GM12878 (cell line): ENCODE measurements at regions not wholly inside any gene's neighbourhood (a gene's known extent, or its start where the extent isn't known, plus 50 kb on each side); places are given as distances from the start of the nearest gene placed in this dataset.
"Not testable (repeated sequence)": the region's sequence is repeated elsewhere in the genome, so short reads cannot be mapped to it uniquely, and the experiment has no call there.

ENCODE experiments used
- ATAC-seq: fragments of 200-7000 bp; cut with Tn5 transposase; 3 replicates; pipeline ENCODE4 v1.9.1; 2020; ENCODE audit warnings: mild to moderate bottlenecking, moderate library complexity
- BruUV-seq: library from RNA; stranded (reverse); fragments of 400-500 nt; replicated peaks from 2 replicates; lab custom pipeline; 2021; lab: Mats Ljungman, UMichigan
- CTCF ChIA-PET: fragments of 300-600 bp; sonication (Branson Sonifier 250); formaldehyde crosslinking; extraction: SDS; loops from one replicate; lab custom pipeline; 2021; ENCODE audit warnings: inconsistent platforms; lab: Yijun Ruan, JAX
- POLR2A ChIA-PET: fragments of 350-600 bp; formaldehyde crosslinking; extraction: SDS; loops from one replicate; lab custom pipeline; 2021; ENCODE audit warnings: inconsistent platforms; lab: Charles Lee
- RAD21 ChIA-PET: fragments of 300-600 bp; sonication (Branson Sonifier 250); formaldehyde crosslinking; loops from one replicate; lab custom pipeline; 2023; ENCODE audit warnings: antibody characterized with exemption; ENCODE audit not compliant: unreplicated experiment; lab: Charles Lee
- SMC1A ChIA-PET: fragments of 300-600 bp; sonication (Branson Sonifier 250); formaldehyde crosslinking; loops from one replicate; lab custom pipeline; 2023; ENCODE audit not compliant: unreplicated experiment, uncharacterized antibody; lab: Charles Lee
- DNase-seq: peaks from one replicate; pipeline ENCODE4 v3.0.0-alpha.2; 2011; ENCODE audit warnings: low read depth, low spot score
- FAIRE-seq: peaks from 3 replicates; lab custom pipeline; 2011; peaks lifted over from hg19 to GRCh38; lab: Jason Lieb, UNC
- H2AFZ ChIP-seq: 2 replicates; pipeline ENCODE4 v1.6.0; 2011; ENCODE audit warnings: low read depth, low read length, control low read depth; ENCODE audit not compliant: control insufficient read depth
- H3K27ac ChIP-seq: 2 replicates; pipeline ENCODE4 v1.5.1; 2011; ENCODE audit warnings: control low read depth; ENCODE audit not compliant: control insufficient read depth, insufficient read depth
- H3K27me3 ChIP-seq, 2 experiments: replicated peaks in 1 of 2; 2 replicates each; pipeline versions ENCODE4 v1.6.0 to v1.6.1; 2011; ENCODE audit warnings: low read length in 1 of 2; ENCODE audit not compliant: control insufficient read depth in 2 of 2, insufficient read depth in 2 of 2
- H3K36me3 ChIP-seq, 2 experiments: 2 replicates each; pipeline ENCODE4 v1.5.1; 2011; ENCODE audit warnings: low read length in 1 of 2; ENCODE audit not compliant: control insufficient read depth in 2 of 2, insufficient read depth in 2 of 2
- H3K4me1 ChIP-seq: 2 replicates; pipeline ENCODE4 v1.6.1; 2011; ENCODE audit warnings: mild to moderate bottlenecking, low read length, moderate library complexity, mixed read lengths; ENCODE audit not compliant: control insufficient read depth, insufficient read depth
- H3K4me2 ChIP-seq: 2 replicates; pipeline ENCODE4 v1.6.0; 2011; ENCODE audit warnings: control low read depth; ENCODE audit not compliant: control insufficient read depth, insufficient read depth
- H3K4me3 ChIP-seq: fragments of 200-600 bp; sonication (generic); 2 replicates; pipeline ENCODE4 v1.5.1; 2016
- H3K79me2 ChIP-seq: 2 replicates; pipeline ENCODE4 v1.6.0; 2011; ENCODE audit warnings: low read length; ENCODE audit not compliant: control insufficient read depth, insufficient read depth
- H3K9ac ChIP-seq: 2 replicates; pipeline ENCODE4 v1.8.0; 2011; ENCODE audit warnings: low read length, control low read depth, mixed read lengths; ENCODE audit not compliant: control insufficient read depth, insufficient read depth
- H3K9me3 ChIP-seq: replicated peaks from 3 replicates; pipeline ENCODE4 v1.5.1; 2011; ENCODE audit warnings: mild to moderate bottlenecking, low read length; ENCODE audit not compliant: control insufficient read depth, insufficient read depth
- H4K20me1 ChIP-seq: 2 replicates; pipeline ENCODE4 v1.6.0; 2011; ENCODE audit not compliant: control insufficient read depth, insufficient read depth
- EZH2 ChIP-seq: IDR thresholded peaks from 2 replicates; pipeline ENCODE4 v1.6.1; 2012; ENCODE audit warnings: low read depth, mild to moderate bottlenecking, control low read depth, inconsistent platforms, low read length, borderline replicate concordance; ENCODE audit not compliant: control insufficient read depth
- FOS ChIP-seq: IDR thresholded peaks from 3 replicates; pipeline ENCODE4 v1.6.1; 2011; ENCODE audit warnings: borderline replicate concordance; ENCODE audit not compliant: insufficient read length; ENCODE audit errors: extremely low read depth
- HDAC2 ChIP-seq: fragments of 200-600 bp; sonication (generic); IDR thresholded peaks from 2 replicates; pipeline ENCODE4 v1.6.1; 2017
- MEF2A ChIP-seq: IDR thresholded peaks from 2 replicates; pipeline ENCODE4 v1.6.1; 2011; ENCODE audit warnings: low read depth, mild to moderate bottlenecking, low read length, moderate library complexity; ENCODE audit not compliant: insufficient read depth
- MYB ChIP-seq: fragments of 150-350 bp; IDR thresholded peaks from 2 replicates; pipeline ENCODE4 v1.6.1; 2014; ENCODE audit warnings: mild to moderate bottlenecking, low read depth, low read length, borderline replicate concordance
- PML ChIP-seq: IDR thresholded peaks from 2 replicates; pipeline ENCODE4 v1.6.1; 2012; ENCODE audit warnings: low read length, inconsistent platforms
- POLR2A ChIP-seq: IDR thresholded peaks from 2 replicates; pipeline ENCODE4 v1.6.1; 2011; ENCODE audit warnings: low read depth, mild to moderate bottlenecking, low read length
- WGBS: methylation state at CpG from one replicate; pipeline ENCODE4 v1.1.6; 2016; ENCODE audit warnings: low lambda C conversion rate; ENCODE audit not compliant: insufficient replicate concordance, insufficient coverage; ENCODE audit errors: missing lambda C conversion rate; 5-methylcytosine and 5-hydroxymethylcytosine counted together
- in situ Hi-C: fragments of 300-500 bp; cut with MboI; formaldehyde crosslinking; loops from 9 replicates; pipeline ENCODE4 v1.14.3; 2018; ENCODE audit warnings: mixed read lengths
- intact Hi-C: fragments of 100-400 bp; cut with micrococcal nuclease; formaldehyde crosslinking; loops from one replicate; pipeline ENCODE4 v1.14.2; 2022; ENCODE audit not compliant: unreplicated experiment
- TF ChIP-seq, protein P1 (sequence below): IDR thresholded peaks from 2 replicates; pipeline ENCODE4 v1.6.1; 2012; ENCODE audit warnings: improper control_type of control experiment, low read depth, low read length; ENCODE audit not compliant: insufficient replicate concordance

DNA sequence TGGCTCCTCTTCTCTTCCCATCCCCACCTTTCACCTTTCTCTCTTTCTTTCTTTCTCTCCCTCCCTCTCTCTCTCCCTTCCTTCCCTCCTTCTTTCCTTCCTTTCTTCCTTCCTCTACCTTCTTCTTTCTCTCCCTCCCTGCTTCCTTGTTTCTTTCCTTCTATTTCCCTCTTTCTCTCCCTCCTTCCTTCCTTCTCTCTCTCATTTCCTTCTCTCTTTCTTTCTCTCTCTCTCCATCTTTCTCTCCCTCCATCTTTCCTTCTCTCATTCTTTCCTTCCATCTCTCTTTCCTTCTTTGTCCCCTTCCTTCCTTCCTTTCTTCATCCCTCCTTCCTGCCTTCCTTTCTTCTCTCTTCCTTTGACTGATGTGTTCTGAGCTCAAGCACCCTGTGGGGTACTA, 1467.0 kb upstream of the DEFB115 start (continued):
- TF ChIP-seq, protein P1, sequence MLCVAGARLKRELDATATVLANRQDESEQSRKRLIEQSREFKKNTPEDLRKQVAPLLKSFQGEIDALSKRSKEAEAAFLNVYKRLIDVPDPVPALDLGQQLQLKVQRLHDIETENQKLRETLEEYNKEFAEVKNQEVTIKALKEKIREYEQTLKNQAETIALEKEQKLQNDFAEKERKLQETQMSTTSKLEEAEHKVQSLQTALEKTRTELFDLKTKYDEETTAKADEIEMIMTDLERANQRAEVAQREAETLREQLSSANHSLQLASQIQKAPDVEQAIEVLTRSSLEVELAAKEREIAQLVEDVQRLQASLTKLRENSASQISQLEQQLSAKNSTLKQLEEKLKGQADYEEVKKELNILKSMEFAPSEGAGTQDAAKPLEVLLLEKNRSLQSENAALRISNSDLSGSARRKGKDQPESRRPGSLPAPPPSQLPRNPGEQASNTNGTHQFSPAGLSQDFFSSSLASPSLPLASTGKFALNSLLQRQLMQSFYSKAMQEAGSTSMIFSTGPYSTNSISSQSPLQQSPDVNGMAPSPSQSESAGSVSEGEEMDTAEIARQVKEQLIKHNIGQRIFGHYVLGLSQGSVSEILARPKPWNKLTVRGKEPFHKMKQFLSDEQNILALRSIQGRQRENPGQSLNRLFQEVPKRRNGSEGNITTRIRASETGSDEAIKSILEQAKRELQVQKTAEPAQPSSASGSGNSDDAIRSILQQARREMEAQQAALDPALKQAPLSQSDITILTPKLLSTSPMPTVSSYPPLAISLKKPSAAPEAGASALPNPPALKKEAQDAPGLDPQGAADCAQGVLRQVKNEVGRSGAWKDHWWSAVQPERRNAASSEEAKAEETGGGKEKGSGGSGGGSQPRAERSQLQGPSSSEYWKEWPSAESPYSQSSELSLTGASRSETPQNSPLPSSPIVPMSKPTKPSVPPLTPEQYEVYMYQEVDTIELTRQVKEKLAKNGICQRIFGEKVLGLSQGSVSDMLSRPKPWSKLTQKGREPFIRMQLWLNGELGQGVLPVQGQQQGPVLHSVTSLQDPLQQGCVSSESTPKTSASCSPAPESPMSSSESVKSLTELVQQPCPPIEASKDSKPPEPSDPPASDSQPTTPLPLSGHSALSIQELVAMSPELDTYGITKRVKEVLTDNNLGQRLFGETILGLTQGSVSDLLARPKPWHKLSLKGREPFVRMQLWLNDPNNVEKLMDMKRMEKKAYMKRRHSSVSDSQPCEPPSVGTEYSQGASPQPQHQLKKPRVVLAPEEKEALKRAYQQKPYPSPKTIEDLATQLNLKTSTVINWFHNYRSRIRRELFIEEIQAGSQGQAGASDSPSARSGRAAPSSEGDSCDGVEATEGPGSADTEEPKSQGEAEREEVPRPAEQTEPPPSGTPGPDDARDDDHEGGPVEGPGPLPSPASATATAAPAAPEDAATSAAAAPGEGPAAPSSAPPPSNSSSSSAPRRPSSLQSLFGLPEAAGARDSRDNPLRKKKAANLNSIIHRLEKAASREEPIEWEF: no peak
- TF ChIP-seq MYB: no peak
- TF ChIP-seq EZH2: no peak
- TF ChIP-seq PML: no peak
- TF ChIP-seq POLR2A: no peak
- no peak for TF ChIP-seq HDAC2
- TF ChIP-seq MEF2A: no peak
- TF ChIP-seq FOS: no peak

DNA sequence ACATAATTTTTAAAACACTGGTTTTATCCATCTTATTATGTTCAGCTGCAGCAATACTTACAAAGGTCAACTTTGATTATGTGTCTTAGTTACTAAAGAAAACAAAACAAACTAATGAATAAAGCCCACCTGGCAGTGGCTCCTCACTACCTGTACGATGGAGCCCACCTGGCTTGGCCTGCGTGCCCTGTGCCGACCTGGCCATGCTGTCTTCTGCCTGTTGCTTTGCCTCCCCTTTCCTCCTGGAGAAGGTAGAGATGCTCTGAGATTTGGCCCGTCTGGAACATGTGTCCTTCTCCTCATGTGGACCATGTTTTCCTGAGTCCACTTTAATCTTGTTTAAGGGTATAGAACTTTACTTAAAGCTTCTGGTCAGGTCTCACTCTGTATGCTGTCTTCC, 1426.0 kb upstream of the DEFB115 start:
- ATAC-seq, H3K36me3 ChIP-seq, DNase-seq, POLR2A ChIA-PET, H2AFZ ChIP-seq, intact Hi-C loops, H3K9me3 ChIP-seq, RAD21 ChIA-PET, H3K27ac ChIP-seq, H3K27me3 ChIP-seq, FAIRE-seq, BruUV-seq, H3K4me3 ChIP-seq, H3K4me1 ChIP-seq, H3K79me2 ChIP-seq, CTCF ChIA-PET, SMC1A ChIA-PET, H3K4me2 ChIP-seq, H3K9ac ChIP-seq, H4K20me1 ChIP-seq, in situ Hi-C loops: not testable (repeated sequence)
- 4% methylated on average over 4 of the region's 4 CpGs for WGBS

DNA sequence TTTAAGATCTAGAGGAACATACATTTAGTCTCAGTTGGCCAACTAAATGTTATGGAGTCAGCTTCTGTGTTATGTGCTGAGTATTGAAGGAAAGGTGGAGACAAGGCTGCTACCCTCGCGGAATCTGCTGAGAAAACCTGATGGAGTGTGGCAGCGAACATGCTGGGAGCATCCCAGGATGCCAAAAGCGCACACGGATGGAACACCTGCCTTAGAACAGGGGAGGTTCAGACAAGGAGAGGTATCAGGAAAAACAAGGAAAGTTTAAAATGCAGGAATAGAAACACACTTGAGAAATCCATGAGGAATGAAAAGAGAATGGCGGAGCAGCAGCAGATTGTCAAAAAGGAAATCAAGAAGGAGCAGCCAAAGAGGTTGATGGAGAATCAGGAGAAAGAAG, 1389.5 kb upstream of the DEFB115 start:
- not testable (repeated sequence) for BruUV-seq

More for the DNA sequence above, 1389.5 kb upstream of the DEFB115 start:
- CTCF ChIA-PET, ATAC-seq, RAD21 ChIA-PET, FAIRE-seq, H3K36me3 ChIP-seq, H2AFZ ChIP-seq, H3K9ac ChIP-seq, intact Hi-C loops, POLR2A ChIA-PET, H3K27me3 ChIP-seq, H3K4me1 ChIP-seq, SMC1A ChIA-PET, H3K4me2 ChIP-seq, H3K27ac ChIP-seq, DNase-seq, H3K9me3 ChIP-seq, H4K20me1 ChIP-seq, H3K79me2 ChIP-seq, in situ Hi-C loops, H3K4me3 ChIP-seq: not testable (repeated sequence)
- WGBS: 18% methylated on average over 6 of the region's 6 CpGs
